GM12878 (cell line): ENCODE measurements at regions not wholly inside any gene's neighbourhood (a gene's known extent, or its start where the extent isn't known, plus 50 kb on each side); places are given as distances from the start of the nearest gene placed in this dataset.

Experiments used
- ATAC-seq: fragments of 200-7000 bp; cut with Tn5 transposase; 3 replicates; pipeline ENCODE4 v1.9.1; 2020; ENCODE audit warnings: mild to moderate bottlenecking, moderate library complexity
- BruUV-seq: library from RNA; stranded (reverse); fragments of 400-500 nt; replicated peaks from 2 replicates; lab custom pipeline; 2021; lab: Mats Ljungman, UMichigan
- CTCF ChIA-PET: fragments of 300-600 bp; sonication (Branson Sonifier 250); formaldehyde crosslinking; extraction: SDS; loops from one replicate; lab custom pipeline; 2021; ENCODE audit warnings: inconsistent platforms; lab: Yijun Ruan, JAX
- POLR2A ChIA-PET: fragments of 350-600 bp; formaldehyde crosslinking; extraction: SDS; loops from one replicate; lab custom pipeline; 2021; ENCODE audit warnings: inconsistent platforms; lab: Charles Lee
- RAD21 ChIA-PET: fragments of 300-600 bp; sonication (Branson Sonifier 250); formaldehyde crosslinking; loops from one replicate; lab custom pipeline; 2023; ENCODE audit warnings: antibody characterized with exemption; ENCODE audit not compliant: unreplicated experiment; lab: Charles Lee
- SMC1A ChIA-PET: fragments of 300-600 bp; sonication (Branson Sonifier 250); formaldehyde crosslinking; loops from one replicate; lab custom pipeline; 2023; ENCODE audit not compliant: unreplicated experiment, uncharacterized antibody; lab: Charles Lee
- DNase-seq: peaks from one replicate; pipeline ENCODE4 v3.0.0-alpha.2; 2011; ENCODE audit warnings: low read depth, low spot score
- FAIRE-seq: peaks from 3 replicates; lab custom pipeline; 2011; peaks lifted over from hg19 to GRCh38; lab: Jason Lieb, UNC
- H2AFZ ChIP-seq: 2 replicates; pipeline ENCODE4 v1.6.0; 2011; ENCODE audit warnings: low read depth, low read length, control low read depth; ENCODE audit not compliant: control insufficient read depth
- H3K27ac ChIP-seq: 2 replicates; pipeline ENCODE4 v1.5.1; 2011; ENCODE audit warnings: control low read depth; ENCODE audit not compliant: control insufficient read depth, insufficient read depth
- H3K27me3 ChIP-seq, 2 experiments: replicated peaks in 1 of 2; 2 replicates each; pipeline versions ENCODE4 v1.6.0 to v1.6.1; 2011; ENCODE audit warnings: low read length in 1 of 2; ENCODE audit not compliant: control insufficient read depth in 2 of 2, insufficient read depth in 2 of 2
- H3K36me3 ChIP-seq, 2 experiments: 2 replicates each; pipeline ENCODE4 v1.5.1; 2011; ENCODE audit warnings: low read length in 1 of 2; ENCODE audit not compliant: control insufficient read depth in 2 of 2, insufficient read depth in 2 of 2
- H3K4me1 ChIP-seq: 2 replicates; pipeline ENCODE4 v1.6.1; 2011; ENCODE audit warnings: mild to moderate bottlenecking, low read length, moderate library complexity, mixed read lengths; ENCODE audit not compliant: control insufficient read depth, insufficient read depth
- H3K4me2 ChIP-seq: 2 replicates; pipeline ENCODE4 v1.6.0; 2011; ENCODE audit warnings: control low read depth; ENCODE audit not compliant: control insufficient read depth, insufficient read depth
- H3K4me3 ChIP-seq: fragments of 200-600 bp; sonication (generic); 2 replicates; pipeline ENCODE4 v1.5.1; 2016
- H3K79me2 ChIP-seq: 2 replicates; pipeline ENCODE4 v1.6.0; 2011; ENCODE audit warnings: low read length; ENCODE audit not compliant: control insufficient read depth, insufficient read depth
- H3K9ac ChIP-seq: 2 replicates; pipeline ENCODE4 v1.8.0; 2011; ENCODE audit warnings: low read length, control low read depth, mixed read lengths; ENCODE audit not compliant: control insufficient read depth, insufficient read depth
- H3K9me3 ChIP-seq: replicated peaks from 3 replicates; pipeline ENCODE4 v1.5.1; 2011; ENCODE audit warnings: mild to moderate bottlenecking, low read length; ENCODE audit not compliant: control insufficient read depth, insufficient read depth
- H4K20me1 ChIP-seq: 2 replicates; pipeline ENCODE4 v1.6.0; 2011; ENCODE audit not compliant: control insufficient read depth, insufficient read depth
- BCL11A ChIP-seq: IDR thresholded peaks from 2 replicates; pipeline ENCODE4 v1.6.1; 2011; ENCODE audit warnings: low read depth, low read length
- CHD2 ChIP-seq: IDR thresholded peaks from 2 replicates; pipeline ENCODE4 v1.6.1; 2011; ENCODE audit warnings: low read depth, low read length, improper control_type of control experiment, borderline replicate concordance
- CREB1 ChIP-seq: IDR thresholded peaks from 2 replicates; pipeline ENCODE4 v1.6.1; 2012; ENCODE audit warnings: low read depth, mild to moderate bottlenecking, inconsistent platforms
- E2F8 ChIP-seq: fragments of 450-650 bp; IDR thresholded peaks from 2 replicates; pipeline ENCODE4 v1.6.1; 2018; ENCODE audit warnings: mild to moderate bottlenecking, low read depth, moderate library complexity; ENCODE audit not compliant: partially characterized antibody
- EGR1 ChIP-seq, 2 experiments: IDR thresholded peaks; 1 replicate in 1 of 2; 2 replicates in 1 of 2; pipeline ENCODE4 v1.6.1; 2011 to 2012; ENCODE audit warnings: low read depth in 2 of 2, low read length in 2 of 2, borderline replicate concordance in 1 of 2, mild to moderate bottlenecking in 1 of 2, moderate library complexity in 1 of 2
- EZH2 ChIP-seq: IDR thresholded peaks from 2 replicates; pipeline ENCODE4 v1.6.1; 2012; ENCODE audit warnings: low read depth, mild to moderate bottlenecking, control low read depth, inconsistent platforms, low read length, borderline replicate concordance; ENCODE audit not compliant: control insufficient read depth
- HDAC2 ChIP-seq: fragments of 200-600 bp; sonication (generic); IDR thresholded peaks from 2 replicates; pipeline ENCODE4 v1.6.1; 2017
- IKZF2 ChIP-seq, 2 experiments: fragments of 450-650 bp; IDR thresholded peaks; 2 replicates each; pipeline ENCODE4 v1.6.1; 2017; ENCODE audit warnings: mild to moderate bottlenecking in 2 of 2, moderate library complexity in 2 of 2
- IRF5 ChIP-seq: fragments of 450-650 bp; IDR thresholded peaks from 2 replicates; pipeline ENCODE4 v1.6.1; 2017; ENCODE audit warnings: borderline replicate concordance
- KAT2A ChIP-seq: conservative IDR thresholded peaks from 2 replicates; pipeline ENCODE4 v1.6.1; 2011; ENCODE audit warnings: low read depth, low read length; ENCODE audit not compliant: control insufficient read depth
- KLF5 ChIP-seq: fragments of 450-650 bp; IDR thresholded peaks from 2 replicates; pipeline ENCODE4 v1.6.1; 2014; ENCODE audit warnings: mild to moderate bottlenecking; ENCODE audit not compliant: partially characterized antibody
- NFXL1 ChIP-seq: fragments of 450-650 bp; IDR thresholded peaks from 2 replicates; pipeline ENCODE4 v1.6.1; 2017; ENCODE audit warnings: antibody characterized with exemption, mild to moderate bottlenecking, borderline replicate concordance
- RB1 ChIP-seq: fragments of 450-650 bp; formaldehyde crosslinking; IDR thresholded peaks from 2 replicates; pipeline ENCODE4 v1.6.1; 2017; ENCODE audit warnings: mild to moderate bottlenecking, borderline replicate concordance
- RCOR1 ChIP-seq: conservative IDR thresholded peaks from 2 replicates; pipeline ENCODE4 v1.6.1; 2012; ENCODE audit warnings: low read depth, low read length, improper control_type of control experiment
- RFX5 ChIP-seq: IDR thresholded peaks from 2 replicates; pipeline ENCODE4 v1.6.1; 2011; ENCODE audit warnings: low read depth, low read length, improper control_type of control experiment
- STAT1 ChIP-seq: fragments of 450-650 bp; conservative IDR thresholded peaks from 2 replicates; pipeline ENCODE4 v1.6.1; 2014; ENCODE audit warnings: antibody characterized with exemption, mild to moderate bottlenecking
- YY1 ChIP-seq: IDR thresholded peaks from 2 replicates; pipeline ENCODE4 v1.6.1; 2011; ENCODE audit warnings: low read depth, mild to moderate bottlenecking, low read length
- ZBTB33 ChIP-seq: fragments of 450-650 bp; IDR thresholded peaks from 2 replicates; pipeline ENCODE4 v1.6.1; 2017; ENCODE audit warnings: mild to moderate bottlenecking
- ZNF24 ChIP-seq: fragments of 450-650 bp; IDR thresholded peaks from 2 replicates; pipeline ENCODE4 v1.6.1; 2017; ENCODE audit warnings: antibody characterized with exemption, mild to moderate bottlenecking
- ZNF274 ChIP-seq: IDR thresholded peaks from one replicate; pipeline ENCODE4 v1.8.0; 2011; ENCODE audit not compliant: insufficient read length, insufficient read depth
- whole genome bisulfite sequencing: methylation state at CpG from one replicate; pipeline ENCODE4 v1.1.6; 2016; ENCODE audit warnings: low lambda C conversion rate; ENCODE audit not compliant: insufficient replicate concordance, insufficient coverage; ENCODE audit errors: missing lambda C conversion rate; 5-methylcytosine and 5-hydroxymethylcytosine counted together
- in situ Hi-C: fragments of 300-500 bp; cut with MboI; formaldehyde crosslinking; loops from 9 replicates; pipeline ENCODE4 v1.14.3; 2018; ENCODE audit warnings: mixed read lengths
- intact Hi-C: fragments of 100-400 bp; cut with micrococcal nuclease; formaldehyde crosslinking; loops from one replicate; pipeline ENCODE4 v1.14.2; 2022; ENCODE audit not compliant: unreplicated experiment

GRCh38 chr12:130224613-130225012, 62.3 kb downstream of the FZD10 start:
- H3K9me3 ChIP-seq, result no peaks in the 10 kb centered on the region
- H3K27ac ChIP-seq, result no peak overlapping the region
- in situ Hi-C loops, result no loop called here
- POLR2A ChIA-PET, result no interaction called here
- ATAC-seq, result no peak
- RAD21 ChIA-PET, result no interaction called here
- no peak for DNase-seq
- H3K9ac ChIP-seq, result no peak overlapping the region
- H3K36me3 ChIP-seq, result no peaks in the 10 kb centered on the region
- H3K4me3 ChIP-seq, result no peak overlapping the region
- intact Hi-C loops, result no loop called here
- SMC1A ChIA-PET, result no interaction called here
- H3K4me2 ChIP-seq, result no peak overlapping the region
- 78% methylated on average over 14 of the region's 14 CpGs for WGBS
- no peaks in the 10 kb centered on the region for H3K27me3 ChIP-seq
- BruUV-seq, result no TSS peak
- CTCF ChIA-PET, result no interaction called here
- no peak for FAIRE-seq
- no peaks in the 10 kb centered on the region for H3K4me1 ChIP-seq
- H3K79me2 ChIP-seq, result no peaks in the 10 kb centered on the region
- H4K20me1 ChIP-seq, result no peaks in the 10 kb centered on the region
- no peak overlapping the region for H2AFZ ChIP-seq
- TF ChIP-seq EZH2 (no peak), RFX5 (no peak), YY1 (no peak), KAT2A (no peak), NFXL1 (no peak), RCOR1 (no peak), KLF5 (no peak), ZBTB33 (no peak), IRF5 (no peak), BCL11A (no peak), IKZF2 (IDR thresholded peaks at IDR 0.05) (no peak), E2F8 (no peak), CREB1 (no peak), ZNF274 (no peak), CHD2 (no peak), HDAC2 (no peak), ZNF24 (no peak), EGR1 (IDR thresholded peaks at IDR 0.05; ENCODE audit: borderline replicate concordance in 1 of 2, low read depth in 2 of 2, low read length in 2 of 2) (no peak), RB1 (no peak), STAT1 (no peak)
